ENCODE measurements at regions not wholly inside any gene's neighbourhood (a gene's known extent, or its start where the extent isn't known, plus 50 kb on each side); places are given as distances from the start of the nearest gene placed in this dataset.

- TF ChIP-seq, protein P1, sequence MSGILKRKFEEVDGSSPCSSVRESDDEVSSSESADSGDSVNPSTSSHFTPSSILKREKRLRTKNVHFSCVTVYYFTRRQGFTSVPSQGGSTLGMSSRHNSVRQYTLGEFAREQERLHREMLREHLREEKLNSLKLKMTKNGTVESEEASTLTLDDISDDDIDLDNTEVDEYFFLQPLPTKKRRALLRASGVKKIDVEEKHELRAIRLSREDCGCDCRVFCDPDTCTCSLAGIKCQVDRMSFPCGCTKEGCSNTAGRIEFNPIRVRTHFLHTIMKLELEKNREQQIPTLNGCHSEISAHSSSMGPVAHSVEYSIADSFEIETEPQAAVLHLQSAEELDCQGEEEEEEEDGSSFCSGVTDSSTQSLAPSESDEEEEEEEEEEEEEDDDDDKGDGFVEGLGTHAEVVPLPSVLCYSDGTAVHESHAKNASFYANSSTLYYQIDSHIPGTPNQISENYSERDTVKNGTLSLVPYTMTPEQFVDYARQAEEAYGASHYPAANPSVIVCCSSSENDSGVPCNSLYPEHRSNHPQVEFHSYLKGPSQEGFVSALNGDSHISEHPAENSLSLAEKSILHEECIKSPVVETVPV (CRISPR knock-in tag; IDR thresholded peaks at IDR 0.05): no peak
- TF ChIP-seq PPARA (CRISPR knock-in tag; IDR thresholded peaks at IDR 0.05; ENCODE audit: borderline replicate concordance) (no peak), SNAI2 (CRISPR knock-in tag; IDR thresholded peaks at IDR 0.05) (no peak), ZNF70 (CRISPR knock-in tag; IDR thresholded peaks at IDR 0.05) (no peak), ZFP30 (CRISPR knock-in tag; IDR thresholded peaks at IDR 0.05) (no peak), ZC3H10 (CRISPR knock-in tag; IDR thresholded peaks at IDR 0.05) (no peak), ISL1 (CRISPR knock-in tag; IDR thresholded peaks at IDR 0.05) (no peak), CSDC2 (CRISPR knock-in tag; IDR thresholded peaks at IDR 0.05) (no peak), PATZ1 (CRISPR knock-in tag; IDR thresholded peaks at IDR 0.05; ENCODE audit: borderline replicate concordance) (no peak), ZNF565 (CRISPR knock-in tag; conservative IDR thresholded peaks at IDR 0.05; ENCODE audit: low read depth) (no peak), GLIS3 (CRISPR knock-in tag; IDR thresholded peaks at IDR 0.05) (no peak), TCF4 (CRISPR knock-in tag; IDR thresholded peaks at IDR 0.05; ENCODE audit: borderline replicate concordance) (no peak), ZNF8 (CRISPR knock-in tag; IDR thresholded peaks at IDR 0.05) (no peak), ARNTL (CRISPR knock-in tag; IDR thresholded peaks at IDR 0.05; ENCODE audit: borderline replicate concordance, low read depth) (no peak), ESRRG (CRISPR knock-in tag; IDR thresholded peaks at IDR 0.05) (no peak)
- TF ChIP-seq, protein P2, sequence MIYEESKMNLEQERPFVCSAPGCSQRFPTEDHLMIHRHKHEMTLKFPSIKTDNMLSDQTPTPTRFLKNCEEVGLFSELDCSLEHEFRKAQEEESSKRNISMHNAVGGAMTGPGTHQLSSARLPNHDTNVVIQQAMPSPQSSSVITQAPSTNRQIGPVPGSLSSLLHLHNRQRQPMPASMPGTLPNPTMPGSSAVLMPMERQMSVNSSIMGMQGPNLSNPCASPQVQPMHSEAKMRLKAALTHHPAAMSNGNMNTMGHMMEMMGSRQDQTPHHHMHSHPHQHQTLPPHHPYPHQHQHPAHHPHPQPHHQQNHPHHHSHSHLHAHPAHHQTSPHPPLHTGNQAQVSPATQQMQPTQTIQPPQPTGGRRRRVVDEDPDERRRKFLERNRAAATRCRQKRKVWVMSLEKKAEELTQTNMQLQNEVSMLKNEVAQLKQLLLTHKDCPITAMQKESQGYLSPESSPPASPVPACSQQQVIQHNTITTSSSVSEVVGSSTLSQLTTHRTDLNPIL (CRISPR knock-in tag; IDR thresholded peaks at IDR 0.05; ENCODE audit: low read depth): no peak
- TF ChIP-seq, protein P3, sequence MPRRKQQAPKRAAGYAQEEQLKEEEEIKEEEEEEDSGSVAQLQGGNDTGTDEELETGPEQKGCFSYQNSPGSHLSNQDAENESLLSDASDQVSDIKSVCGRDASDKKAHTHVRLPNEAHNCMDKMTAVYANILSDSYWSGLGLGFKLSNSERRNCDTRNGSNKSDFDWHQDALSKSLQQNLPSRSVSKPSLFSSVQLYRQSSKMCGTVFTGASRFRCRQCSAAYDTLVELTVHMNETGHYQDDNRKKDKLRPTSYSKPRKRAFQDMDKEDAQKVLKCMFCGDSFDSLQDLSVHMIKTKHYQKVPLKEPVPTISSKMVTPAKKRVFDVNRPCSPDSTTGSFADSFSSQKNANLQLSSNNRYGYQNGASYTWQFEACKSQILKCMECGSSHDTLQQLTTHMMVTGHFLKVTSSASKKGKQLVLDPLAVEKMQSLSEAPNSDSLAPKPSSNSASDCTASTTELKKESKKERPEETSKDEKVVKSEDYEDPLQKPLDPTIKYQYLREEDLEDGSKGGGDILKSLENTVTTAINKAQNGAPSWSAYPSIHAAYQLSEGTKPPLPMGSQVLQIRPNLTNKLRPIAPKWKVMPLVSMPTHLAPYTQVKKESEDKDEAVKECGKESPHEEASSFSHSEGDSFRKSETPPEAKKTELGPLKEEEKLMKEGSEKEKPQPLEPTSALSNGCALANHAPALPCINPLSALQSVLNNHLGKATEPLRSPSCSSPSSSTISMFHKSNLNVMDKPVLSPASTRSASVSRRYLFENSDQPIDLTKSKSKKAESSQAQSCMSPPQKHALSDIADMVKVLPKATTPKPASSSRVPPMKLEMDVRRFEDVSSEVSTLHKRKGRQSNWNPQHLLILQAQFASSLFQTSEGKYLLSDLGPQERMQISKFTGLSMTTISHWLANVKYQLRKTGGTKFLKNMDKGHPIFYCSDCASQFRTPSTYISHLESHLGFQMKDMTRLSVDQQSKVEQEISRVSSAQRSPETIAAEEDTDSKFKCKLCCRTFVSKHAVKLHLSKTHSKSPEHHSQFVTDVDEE (CRISPR knock-in tag; IDR thresholded peaks at IDR 0.05): no peak
- no peak for ATAC-seq
These were observed 75.7 kb upstream of the TPRG1 start for GRCh38 chr3:189096092-189096491.

DNA sequence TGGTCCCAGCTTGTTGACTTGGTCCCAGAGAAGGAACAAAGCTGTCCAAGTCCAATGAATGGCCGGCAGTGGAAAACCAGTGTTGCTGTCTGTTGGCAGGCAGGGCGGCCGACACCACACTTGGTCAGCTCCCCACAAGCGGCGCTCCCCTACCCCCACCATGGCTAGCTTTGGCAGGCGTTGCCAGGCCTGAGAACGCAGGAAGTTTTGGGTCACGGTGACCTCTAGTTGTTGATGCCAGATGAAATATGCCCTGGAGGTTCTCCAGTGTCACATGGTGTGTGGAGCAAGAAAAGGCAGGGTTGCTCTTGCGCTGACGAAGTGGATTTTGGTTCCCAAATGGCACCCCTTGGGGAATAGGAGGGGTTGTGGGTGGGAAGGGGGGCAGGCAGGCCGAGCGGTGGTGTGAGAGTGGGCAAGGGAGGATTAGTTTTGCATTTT is 72.7 kb upstream of the TPRG1 start:
- TF ChIP-seq ARNTL (CRISPR knock-in tag; IDR thresholded peaks at IDR 0.05; ENCODE audit: borderline replicate concordance, low read depth) (no peak), TCF4 (CRISPR knock-in tag; IDR thresholded peaks at IDR 0.05; ENCODE audit: borderline replicate concordance) (no peak), TOX (CRISPR knock-in tag; IDR thresholded peaks at IDR 0.05; ENCODE audit: borderline replicate concordance) (no peak), ZFP30 (CRISPR knock-in tag; IDR thresholded peaks at IDR 0.05) (no peak), GLIS3 (CRISPR knock-in tag; IDR thresholded peaks at IDR 0.05) (no peak), ZFP3 (CRISPR knock-in tag; IDR thresholded peaks at IDR 0.05) (no peak), BACH2 (CRISPR knock-in tag; IDR thresholded peaks at IDR 0.05; ENCODE audit: borderline replicate concordance) (no peak), ESRRG (CRISPR knock-in tag; IDR thresholded peaks at IDR 0.05) (no peak), SNAI2 (CRISPR knock-in tag; IDR thresholded peaks at IDR 0.05) (no peak), ZNF565 (CRISPR knock-in tag; conservative IDR thresholded peaks at IDR 0.05; ENCODE audit: low read depth) (no peak), PPARA (CRISPR knock-in tag; IDR thresholded peaks at IDR 0.05; ENCODE audit: borderline replicate concordance) (no peak), ZNF70 (CRISPR knock-in tag; IDR thresholded peaks at IDR 0.05) (no peak), CSDC2 (CRISPR knock-in tag; IDR thresholded peaks at IDR 0.05) (no peak), OSR1 (CRISPR knock-in tag; IDR thresholded peaks at IDR 0.05) (no peak), ISL1 (CRISPR knock-in tag; IDR thresholded peaks at IDR 0.05) (no peak), ZNF8 (CRISPR knock-in tag; IDR thresholded peaks at IDR 0.05) (no peak)
- TF ChIP-seq, protein P4, sequence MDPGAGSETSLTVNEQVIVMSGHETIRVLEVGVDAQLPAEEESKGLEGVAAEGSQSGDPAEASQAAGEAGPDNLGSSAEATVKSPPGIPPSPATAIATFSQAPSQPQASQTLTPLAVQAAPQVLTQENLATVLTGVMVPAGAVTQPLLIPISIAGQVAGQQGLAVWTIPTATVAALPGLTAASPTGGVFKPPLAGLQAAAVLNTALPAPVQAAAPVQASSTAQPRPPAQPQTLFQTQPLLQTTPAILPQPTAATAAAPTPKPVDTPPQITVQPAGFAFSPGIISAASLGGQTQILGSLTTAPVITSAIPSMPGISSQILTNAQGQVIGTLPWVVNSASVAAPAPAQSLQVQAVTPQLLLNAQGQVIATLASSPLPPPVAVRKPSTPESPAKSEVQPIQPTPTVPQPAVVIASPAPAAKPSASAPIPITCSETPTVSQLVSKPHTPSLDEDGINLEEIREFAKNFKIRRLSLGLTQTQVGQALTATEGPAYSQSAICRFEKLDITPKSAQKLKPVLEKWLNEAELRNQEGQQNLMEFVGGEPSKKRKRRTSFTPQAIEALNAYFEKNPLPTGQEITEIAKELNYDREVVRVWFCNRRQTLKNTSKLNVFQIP (CRISPR knock-in tag; IDR thresholded peaks at IDR 0.05; ENCODE audit: borderline replicate concordance, low read depth): no peak
- TF ChIP-seq, protein P1 (CRISPR knock-in tag; IDR thresholded peaks at IDR 0.05): no peak
- TF ChIP-seq, protein P2 (CRISPR knock-in tag; IDR thresholded peaks at IDR 0.05; ENCODE audit: low read depth): no peak
- TF ChIP-seq, protein P3 (CRISPR knock-in tag; IDR thresholded peaks at IDR 0.05): no peak
- ATAC-seq: no peak
